Natural killer cell (primary cell): ENCODE measurements at regions not wholly inside any gene's neighbourhood (a gene's known extent, or its start where the extent isn't known, plus 50 kb on each side); places are given as distances from the start of the nearest gene placed in this dataset.

Experiments
- ATAC-seq, 3 donors: fragments of 150-1000 bp in 2 of 3; fragments of 200-7000 bp in 1 of 3; cut with Tn5 transposase; 1 replicate in 1 of 3; 2 replicates in 2 of 3; pipeline ENCODE4 v1.10.0; 2021; ENCODE audit warnings: mild to moderate bottlenecking in 2 of 3, moderate library complexity in 2 of 3
- DNase-seq, 2 donors: peaks; one replicate each; pipeline versions ENCODE4 v3.0.0 to v3.0.0-alpha.2; 2013 to 2021; ENCODE audit warnings: mixed read lengths in 1 of 2
- H3K27ac ChIP-seq: one replicate; pipeline ENCODE4 v1.5.1; 2013; ENCODE audit warnings: mild to moderate bottlenecking, low read length
- H3K27me3 ChIP-seq: one replicate; pipeline ENCODE4 v1.6.1; 2013; ENCODE audit warnings: low read length; ENCODE audit not compliant: control insufficient read depth, insufficient read depth
- H3K36me3 ChIP-seq: one replicate; pipeline ENCODE4 v1.6.1; 2013; ENCODE audit warnings: low read length; ENCODE audit not compliant: control insufficient read depth, insufficient read depth
- H3K4me1 ChIP-seq: one replicate; pipeline ENCODE4 v1.6.1; 2013; ENCODE audit warnings: low read length; ENCODE audit not compliant: control insufficient read depth, insufficient read depth
- H3K4me3 ChIP-seq: one replicate; pipeline ENCODE4 v1.5.1; 2013; ENCODE audit warnings: low read length
- H3K9me3 ChIP-seq: one replicate; pipeline ENCODE4 v1.6.1; 2013; ENCODE audit warnings: low read length; ENCODE audit not compliant: control insufficient read depth, insufficient read depth
- H3K27ac Mint-ChIP-seq, 2 donors: one replicate each; pipeline ENCODE4 v1.8.0; 2022; ENCODE audit warnings: mild to moderate bottlenecking in 2 of 2, mixed read lengths in 2 of 2, moderate library complexity in 1 of 2
- H3K27me3 Mint-ChIP-seq, 2 donors: one replicate each; pipeline ENCODE4 v1.8.0; 2022; ENCODE audit warnings: low read depth in 2 of 2, mixed read lengths in 2 of 2
- H3K36me3 Mint-ChIP-seq: one replicate; pipeline ENCODE4 v1.8.0; 2022; ENCODE audit warnings: mixed read lengths
- H3K4me1 Mint-ChIP-seq, 2 donors: one replicate each; pipeline ENCODE4 v1.8.0; 2022; ENCODE audit warnings: mixed read lengths in 2 of 2
- H3K4me3 Mint-ChIP-seq: one replicate; pipeline ENCODE4 v1.8.0; 2022; ENCODE audit warnings: mild to moderate bottlenecking, moderate library complexity, mixed read lengths
- H3K9me3 Mint-ChIP-seq, 2 donors: one replicate each; pipeline ENCODE4 v1.8.0; 2022; ENCODE audit warnings: mixed read lengths in 2 of 2
- CTCF ChIP-seq: fragments of 200-600 bp; IDR thresholded peaks from one replicate; pipeline ENCODE4 v1.8.0; 2022; ENCODE audit warnings: antibody characterized with exemption
- WGBS: methylation state at CpG from one replicate; pipeline ENCODE4 v1.1.7; 2013; ENCODE audit warnings: missing lambda C conversion rate; ENCODE audit not compliant: insufficient coverage; 5-methylcytosine and 5-hydroxymethylcytosine counted together
- intact Hi-C: fragments of 100-400 bp; cut with micrococcal nuclease; formaldehyde crosslinking; loops from one replicate; pipeline ENCODE4 v1.14.2; 2022

GRCh38 chr4:141783770-141784169 lies 147.4 kb downstream of the IL15 start:
- TF ChIP-seq CTCF: no peak
- H3K36me3 Mint-ChIP-seq: no peaks in the 10 kb centered on the region
- no peaks in the 10 kb centered on the region for H3K4me1 Mint-ChIP-seq
- no peak overlapping the region for H3K4me3 ChIP-seq
- no peaks in the 10 kb centered on the region for H3K36me3 ChIP-seq
- no peaks in the 10 kb centered on the region for H3K27me3 Mint-ChIP-seq
- ATAC-seq: no peak
- H3K27ac ChIP-seq: no peak overlapping the region
- H3K27me3 ChIP-seq: no peaks in the 10 kb centered on the region
- H3K9me3 Mint-ChIP-seq: no peaks in the 10 kb centered on the region
- H3K4me1 ChIP-seq: no peaks in the 10 kb centered on the region
- H3K9me3 ChIP-seq: no peaks in the 10 kb centered on the region
- no peak for DNase-seq
- intact Hi-C loops: no loop called here
- no peak overlapping the region for H3K4me3 Mint-ChIP-seq
- no peak overlapping the region for H3K27ac Mint-ChIP-seq

GRCh38 chr4:141786946-141787345 lies 150.6 kb downstream of the IL15 start:
- no peak overlapping the region for H3K27ac Mint-ChIP-seq
- no peak overlapping the region for H3K4me3 ChIP-seq
- H3K27me3 Mint-ChIP-seq: no peaks in the 10 kb centered on the region
- no peaks in the 10 kb centered on the region for H3K9me3 ChIP-seq
- no peak overlapping the region for H3K27ac ChIP-seq
- no peaks in the 10 kb centered on the region for H3K4me1 Mint-ChIP-seq
- no peak for DNase-seq
- no peaks in the 10 kb centered on the region for H3K36me3 Mint-ChIP-seq
- H3K27me3 ChIP-seq: no peaks in the 10 kb centered on the region
- no peak for TF ChIP-seq CTCF
- no peaks in the 10 kb centered on the region for H3K4me1 ChIP-seq
- H3K4me3 Mint-ChIP-seq: no peak overlapping the region
- no peaks in the 10 kb centered on the region for H3K9me3 Mint-ChIP-seq
- no peaks in the 10 kb centered on the region for H3K36me3 ChIP-seq
- ATAC-seq: no peak
- intact Hi-C loops: no loop called here

- intact Hi-C loops: no loop called here
- Mint-ChIP-seq H3K9me3 (no peaks in the 10 kb centered on the region), H3K27ac (no peak overlapping the region)
Observed at GRCh38 chr4:141788169-141788915, 152.0 kb downstream of the IL15 start.

More at GRCh38 chr4:141788169-141788915, 152.0 kb downstream of the IL15 start:
- H3K4me1 ChIP-seq: no peaks in the 10 kb centered on the region
- H3K4me3 ChIP-seq: no peak overlapping the region
- no peaks in the 10 kb centered on the region for H3K27me3 ChIP-seq
- no peaks in the 10 kb centered on the region for H3K4me1 Mint-ChIP-seq
- no peak overlapping the region for H3K4me3 Mint-ChIP-seq
- DNase-seq: no peak
- no peaks in the 10 kb centered on the region for H3K9me3 ChIP-seq
- H3K36me3 ChIP-seq: no peaks in the 10 kb centered on the region
- no peaks in the 10 kb centered on the region for H3K36me3 Mint-ChIP-seq
- no peaks in the 10 kb centered on the region for H3K27me3 Mint-ChIP-seq
- 82% methylated on average over 3 of the region's 4 CpGs for WGBS
- H3K27ac ChIP-seq: no peak overlapping the region
- no peak for ATAC-seq
- TF ChIP-seq CTCF: no peak
